HPDE6-E6E7 (cell line): ENCODE measurements at regions not wholly inside any gene's neighbourhood (a gene's known extent, or its start where the extent isn't known, plus 50 kb on each side); places are given as distances from the start of the nearest gene placed in this dataset.
"Not testable (repeated sequence)": the region's sequence is repeated elsewhere in the genome, so short reads cannot be mapped to it uniquely, and the experiment has no call there.

Experiments
- DNase-seq: peaks from one replicate; pipeline ENCODE4 v3.0.0; 2011; ENCODE audit warnings: missing footprints; ENCODE audit errors: extremely low spot score

- DNase-seq: no peak
These were observed 593.2 kb downstream of the TMA16 start for GRCh38 chr4:164087733-164088132.

GRCh38 chr4:164095313-164096110 lies 601.0 kb downstream of the TMA16 start:
- DNase-seq: no peak

GRCh38 chr4:164096766-164097518 lies 602.5 kb downstream of the TMA16 start:
- no peak for DNase-seq

- DNase-seq: not testable (repeated sequence)
These were observed 606.4 kb downstream of the TMA16 start for GRCh38 chr4:164100741-164101365.

GRCh38 chr4:164108971-164109370 lies 614.5 kb downstream of the TMA16 start:
- DNase-seq: no peak

GRCh38 chr4:164109503-164109902 lies 615.0 kb downstream of the TMA16 start:
- no peak for DNase-seq

GRCh38 chr4:164115236-164115635 lies 620.7 kb downstream of the TMA16 start:
- DNase-seq: no peak

- DNase-seq: no peak
These were observed 621.8 kb downstream of the TMA16 start for GRCh38 chr4:164116286-164116685.

GRCh38 chr4:164134388-164134787 lies 619.5 kb upstream of the SMIM31 start:
- DNase-seq: no peak

GRCh38 chr4:164136180-164136616 lies 617.7 kb upstream of the SMIM31 start:
- DNase-seq: no peak

GRCh38 chr4:164138521-164138920 lies 615.4 kb upstream of the SMIM31 start:
- no peak for DNase-seq

GRCh38 chr4:164139291-164139690 lies 614.6 kb upstream of the SMIM31 start:
- no peak for DNase-seq

GRCh38 chr4:164141755-164142375 lies 612.1 kb upstream of the SMIM31 start:
- not testable (repeated sequence) for DNase-seq

- DNase-seq: no peak
These were observed 599.5 kb upstream of the SMIM31 start for GRCh38 chr4:164154416-164154815.

GRCh38 chr4:164169591-164169990 lies 584.3 kb upstream of the SMIM31 start:
- peak; percentile 13 for DNase-seq

- DNase-seq: no peak
These were observed 576.8 kb upstream of the SMIM31 start for GRCh38 chr4:164177153-164177552.

- DNase-seq: no peak
These were observed 576.2 kb upstream of the SMIM31 start for GRCh38 chr4:164177753-164178152.

- DNase-seq: no peak
These were observed 565.7 kb upstream of the SMIM31 start for GRCh38 chr4:164188236-164188635.

- DNase-seq: no peak
These were observed 561.1 kb upstream of the SMIM31 start for GRCh38 chr4:164192844-164193243.

GRCh38 chr4:164193676-164194075 lies 560.3 kb upstream of the SMIM31 start:
- DNase-seq: no peak

- no peak for DNase-seq
These were observed 556.4 kb upstream of the SMIM31 start for GRCh38 chr4:164197556-164197955.

GRCh38 chr4:164203476-164203875 lies 550.5 kb upstream of the SMIM31 start:
- no peak for DNase-seq
